Posterior vena cava (tissue), 2 donors: ENCODE measurements at regions not wholly inside any gene's neighbourhood (a gene's known extent, or its start where the extent isn't known, plus 50 kb on each side); places are given as distances from the start of the nearest gene placed in this dataset.

Experiments used
- DNase-seq: peaks from one replicate; pipeline ENCODE4 v3.0.0-alpha.2; 2020; ENCODE audit warnings: low spot score
- intact Hi-C, 2 donors: fragments of 100-400 bp; cut with DNase I; formaldehyde crosslinking; loops; one replicate each; pipeline versions ENCODE4 v1.14.1 to v1.14.2; 2022 to 2023
- donor health status: DM: yes; HTN: yes; CAD: no.
- donor health status: DM: yes; HTN: yes; CAD: no.

DNA sequence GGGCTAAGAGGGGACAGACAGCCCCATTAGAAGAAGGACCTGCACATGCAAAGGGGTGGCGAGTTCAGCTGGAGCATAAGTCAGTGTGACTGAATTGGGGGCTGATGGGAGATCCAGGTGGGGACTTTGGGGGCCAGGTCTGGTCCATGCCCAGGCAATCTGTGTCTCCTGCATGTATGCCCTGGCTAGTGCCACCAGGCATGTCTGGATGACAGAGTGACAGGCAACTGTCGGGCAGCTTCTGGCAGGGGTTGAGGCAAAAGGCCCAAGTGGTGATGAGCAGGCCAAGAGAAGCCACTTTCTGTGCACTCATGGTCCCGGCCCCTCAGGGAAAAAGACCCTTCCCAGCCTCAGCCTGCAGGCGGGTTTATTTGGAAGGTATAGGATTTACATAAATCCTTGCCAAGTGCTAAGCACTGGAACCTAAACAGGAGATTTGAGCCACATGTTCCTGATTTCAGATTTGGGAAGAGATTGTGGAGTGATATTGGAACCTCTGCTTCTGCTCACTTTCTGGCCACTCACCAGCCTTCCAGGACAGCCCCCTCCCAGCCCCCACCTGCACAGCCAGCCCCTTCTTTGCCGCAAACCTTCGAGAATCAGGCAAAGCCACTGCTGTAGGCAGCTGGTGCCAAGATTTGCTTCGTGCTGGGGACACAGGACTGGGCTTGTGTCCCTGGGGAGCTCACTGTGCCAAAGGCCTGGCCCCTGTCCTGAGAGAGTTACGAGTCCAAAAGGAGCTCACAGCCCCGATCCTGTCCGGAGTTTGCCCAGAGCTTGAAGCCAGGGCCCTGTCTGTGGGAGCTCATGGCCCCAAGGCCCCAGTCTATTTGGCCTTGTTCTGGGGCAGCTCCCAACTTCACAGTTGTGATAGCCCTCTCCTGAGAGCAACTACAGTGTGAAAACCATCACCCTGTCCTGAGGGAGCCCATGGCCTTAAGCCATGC lies 232.5 kb upstream of the RTL1 start:
- DNase-seq, result no peak
- intact Hi-C loops, result no loop called here

DNA sequence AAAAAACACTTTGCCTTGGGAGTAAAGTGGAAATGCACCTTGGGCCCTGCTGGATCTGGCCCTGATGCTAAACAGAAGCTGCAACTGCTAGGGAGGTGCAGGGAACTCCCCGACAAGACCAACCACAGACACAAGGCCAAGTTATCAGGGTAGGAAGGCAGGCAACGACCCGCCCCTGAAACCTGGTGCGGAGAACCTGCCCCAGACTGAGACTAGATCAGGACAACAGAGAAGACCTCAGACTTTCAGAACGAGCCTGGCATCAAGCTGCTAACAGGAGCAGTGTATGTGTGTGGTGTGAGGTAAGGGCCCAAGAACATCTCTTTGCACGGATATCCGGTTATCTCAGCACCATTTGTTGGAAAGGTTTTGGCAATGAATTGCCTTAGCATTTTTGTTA lies 233.7 kb upstream of the RTL1 start:
- intact Hi-C loops, result no loop called here
- no peak for DNase-seq

DNA sequence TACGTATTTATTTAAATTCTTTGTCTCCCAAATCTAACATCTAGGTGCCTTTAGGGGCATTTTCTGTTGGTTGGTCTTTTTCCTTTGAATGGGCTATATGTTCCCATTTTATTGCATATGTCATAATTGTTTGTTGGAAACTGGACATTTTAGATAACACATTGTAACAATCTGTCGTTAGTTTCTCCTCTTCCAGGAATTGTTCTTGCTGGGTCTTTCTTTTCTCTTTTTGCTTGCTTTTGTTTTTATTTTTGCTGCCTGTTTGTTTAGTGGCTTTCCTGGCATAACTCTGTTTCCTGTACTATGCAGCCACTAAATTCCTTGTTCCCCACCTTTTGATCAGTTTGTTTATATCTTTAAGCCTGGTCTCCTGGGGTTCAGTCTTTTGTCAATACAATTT lies 244.3 kb upstream of the RTL1 start:
- no peak for DNase-seq
- intact Hi-C loops, result no loop called here

DNA sequence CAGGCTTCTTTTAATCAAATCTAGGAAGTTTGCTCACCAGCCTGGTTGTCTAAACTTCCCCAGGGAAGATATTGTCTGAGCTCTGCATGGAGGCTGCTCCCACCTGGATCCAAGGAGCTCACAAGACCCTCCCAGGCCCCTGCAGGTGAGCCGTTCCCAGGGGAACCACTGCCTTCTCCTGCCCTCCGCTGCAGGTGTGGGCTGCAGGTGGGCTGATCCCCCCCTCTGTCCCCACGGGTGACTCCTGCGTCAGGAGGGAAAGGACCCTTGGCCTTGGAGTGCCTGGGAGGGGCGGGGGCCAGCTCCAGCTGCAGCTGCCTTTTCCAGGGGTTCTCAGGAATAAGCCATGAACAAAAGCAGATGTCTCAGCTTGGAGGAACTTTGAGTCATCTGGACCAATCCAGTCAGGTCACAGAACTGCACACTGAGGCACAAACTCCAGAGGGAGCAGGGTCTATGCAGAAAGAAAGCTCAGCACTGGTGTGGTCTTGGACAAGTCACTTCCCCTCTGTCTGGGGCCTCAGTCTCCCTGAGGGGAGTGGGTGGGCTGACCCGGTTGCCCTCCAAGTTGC lies 246.6 kb upstream of the RTL1 start:
- DNase-seq, result no peak
- intact Hi-C loops, result no loop called here

DNA sequence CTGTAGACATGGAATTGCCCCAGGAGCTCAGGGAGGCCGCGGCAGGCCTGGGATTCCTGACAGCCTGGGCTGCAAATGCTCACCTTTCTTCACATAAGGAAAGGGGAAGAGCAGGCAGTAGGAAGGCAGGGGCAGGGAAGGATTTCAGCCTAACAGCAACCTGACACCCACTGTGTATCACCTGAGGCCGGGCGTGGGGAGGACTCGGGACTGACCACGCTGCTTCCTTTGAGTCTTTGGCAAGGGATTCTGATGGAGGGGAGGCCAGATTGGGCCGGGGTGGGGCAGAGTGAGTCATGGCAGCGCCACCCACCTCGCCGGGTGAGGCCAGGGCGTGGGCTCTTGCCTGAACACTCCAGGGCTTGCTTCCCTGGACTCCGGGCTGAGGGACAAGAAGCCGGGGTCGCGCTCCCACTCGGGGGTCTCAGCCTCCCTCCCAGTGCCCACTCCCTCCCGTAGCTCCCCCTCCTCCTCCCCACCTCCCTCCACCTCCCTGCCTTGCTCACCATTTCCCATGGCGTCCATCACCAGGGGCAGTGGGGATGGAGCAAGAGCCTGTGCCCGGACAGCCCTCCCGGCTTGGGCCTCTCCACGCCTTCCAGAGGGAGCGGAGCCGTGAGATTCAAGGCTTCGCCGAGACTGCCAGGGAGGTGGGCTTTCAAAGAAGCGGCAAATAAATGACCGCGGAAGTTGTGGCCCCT lies 247.9 kb upstream of the RTL1 start:
- intact Hi-C loops, result no loop called here

DNA sequence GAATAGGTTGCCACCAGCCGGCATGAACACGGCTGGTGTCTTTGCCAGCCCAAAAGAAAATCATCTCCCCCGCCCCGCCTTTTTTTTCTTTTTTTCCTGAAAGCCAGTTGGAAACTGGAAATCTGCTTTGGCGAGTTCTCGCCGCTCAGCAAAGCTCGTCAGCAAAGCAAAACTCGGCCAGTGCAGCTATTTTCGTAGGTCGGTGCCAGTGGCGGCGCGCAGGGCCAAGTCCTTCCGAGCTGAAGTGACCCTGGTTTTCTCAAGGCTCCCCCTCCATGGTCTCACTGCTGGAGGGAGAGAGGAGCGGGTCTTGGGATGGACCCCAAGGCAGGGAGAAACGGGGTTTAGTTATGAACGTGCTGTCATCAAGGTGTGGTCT lies 248.4 kb upstream of the RTL1 start:
- no peak for DNase-seq
- intact Hi-C loops, result no loop called here

More for the DNA sequence above, 247.9 kb upstream of the RTL1 start:
- no peak for DNase-seq

DNA sequence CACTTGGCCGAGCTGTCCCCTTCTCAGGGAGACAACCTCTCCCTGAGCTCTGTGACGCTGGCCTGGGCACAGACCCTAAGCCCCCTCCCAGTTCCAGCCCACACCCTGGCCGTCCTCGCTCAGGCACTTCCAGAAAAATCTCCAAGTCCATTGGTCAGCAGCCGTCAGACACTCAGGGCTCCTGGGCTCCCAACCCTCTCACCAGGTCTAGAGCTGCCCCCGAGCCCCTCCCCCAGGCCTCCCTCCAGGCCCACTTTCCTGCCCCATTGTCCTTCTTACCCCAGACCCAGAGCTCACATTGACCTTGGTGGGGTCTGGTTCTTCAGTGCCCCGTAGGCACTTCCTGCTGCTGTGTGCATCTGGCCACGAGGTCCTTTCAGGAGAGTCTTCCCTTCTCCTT lies 249.3 kb upstream of the RTL1 start:
- no peak for DNase-seq
- intact Hi-C loops, result no loop called here

DNA sequence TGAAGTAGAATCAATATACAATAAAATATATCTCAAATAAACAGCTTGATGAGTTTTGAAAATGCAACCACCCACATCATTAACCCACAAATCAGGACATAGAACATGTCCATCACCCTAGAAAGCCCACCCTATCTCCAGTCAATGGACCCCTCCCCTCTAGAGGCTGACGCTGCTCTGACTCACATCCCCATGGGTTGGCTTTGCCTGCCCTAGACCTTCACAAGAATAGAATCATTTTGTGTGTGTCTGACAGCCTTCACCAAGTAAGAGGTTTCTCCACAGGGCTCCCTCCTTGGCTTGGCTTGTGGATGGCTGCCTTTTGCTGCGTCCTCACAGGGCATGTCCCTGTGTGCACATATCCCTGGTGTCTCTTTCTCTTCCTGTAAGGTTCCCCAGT lies 250.2 kb upstream of the RTL1 start:
- no peak for DNase-seq
- intact Hi-C loops, result no loop called here

DNA sequence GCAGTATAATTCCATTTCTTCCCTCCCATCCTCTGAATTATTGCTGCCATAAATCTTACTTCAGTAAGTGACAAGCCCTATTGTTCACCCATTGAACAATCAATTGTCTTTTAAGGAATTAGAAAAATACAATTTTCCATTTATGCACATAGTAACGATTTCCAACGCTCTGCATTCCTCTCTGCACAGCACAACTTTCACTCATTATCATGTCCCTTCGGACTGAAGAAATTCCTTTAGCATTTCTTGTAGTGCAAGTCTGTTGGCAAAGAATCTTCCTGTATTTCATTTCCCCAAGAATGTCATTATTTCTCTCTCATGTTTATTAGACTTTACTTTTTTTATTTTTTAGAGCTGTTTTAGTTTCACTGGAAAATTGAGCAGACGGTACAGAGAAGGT lies 252.1 kb upstream of the RTL1 start:
- intact Hi-C loops, result no loop called here

DNA sequence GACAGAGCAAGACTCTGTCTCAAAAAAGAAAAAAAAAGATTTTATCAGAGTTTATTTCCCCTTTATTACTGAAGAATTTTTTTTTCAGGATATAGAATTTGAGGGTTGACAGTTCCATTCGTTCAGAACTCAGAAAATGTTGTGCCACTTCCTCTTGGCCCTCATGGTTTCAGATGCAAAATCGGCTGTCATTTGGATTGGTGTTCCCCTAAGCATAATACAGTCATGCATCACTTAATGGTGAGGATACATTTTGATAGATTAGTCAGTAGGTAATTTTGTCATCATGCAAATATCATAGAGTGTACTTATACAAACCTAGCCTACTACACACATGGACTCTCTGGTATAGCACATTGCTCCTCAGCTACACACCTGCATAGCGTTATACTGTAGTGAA lies 263.9 kb upstream of the RTL1 start:
- DNase-seq, result no peak
- intact Hi-C loops, result no loop called here

More for the DNA sequence above, 252.1 kb upstream of the RTL1 start:
- DNase-seq, result no peak

DNA sequence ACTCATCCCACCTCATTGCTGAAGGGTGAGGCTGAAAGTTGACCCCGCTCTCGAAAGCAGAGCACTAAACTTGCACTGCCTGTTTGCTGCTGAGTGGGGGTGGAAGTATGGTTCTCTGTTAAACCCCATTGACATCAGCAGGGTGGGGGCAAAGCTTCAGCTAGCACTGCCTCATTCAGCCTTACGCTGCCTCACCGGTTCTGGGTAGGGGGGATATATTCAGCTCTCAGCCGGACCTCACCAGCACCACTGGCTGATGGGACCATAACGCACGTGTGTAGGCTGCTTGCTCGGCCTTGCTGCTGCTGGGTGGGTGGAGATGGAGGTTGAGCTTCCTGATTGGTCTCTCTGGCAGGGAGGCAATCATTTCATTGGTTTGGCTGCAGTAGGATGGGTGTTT lies 265.7 kb upstream of the RTL1 start:
- no peak for DNase-seq
- intact Hi-C loops, result no loop called here

DNA sequence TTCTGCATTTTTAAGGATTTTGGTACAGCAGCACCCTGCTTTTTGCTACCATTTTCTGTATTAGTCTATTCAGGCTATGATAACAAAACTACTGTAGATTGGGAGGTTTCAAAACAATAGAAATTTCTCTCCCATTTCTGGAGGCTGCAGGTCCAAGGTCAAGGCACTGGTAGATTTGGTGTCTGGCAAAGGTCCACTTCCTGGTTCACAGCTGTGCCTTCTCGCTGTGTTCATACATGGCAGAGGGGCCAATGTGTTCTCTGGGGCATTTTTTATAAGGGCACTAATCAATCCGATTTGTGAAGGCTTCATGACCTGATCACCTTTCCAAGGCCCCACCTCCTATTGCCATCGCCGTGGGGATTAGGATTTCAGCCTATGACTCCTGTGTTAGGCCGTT lies 268.1 kb upstream of the RTL1 start:
- peak; percentile 40 for DNase-seq
- intact Hi-C loops, result no loop called here

DNA sequence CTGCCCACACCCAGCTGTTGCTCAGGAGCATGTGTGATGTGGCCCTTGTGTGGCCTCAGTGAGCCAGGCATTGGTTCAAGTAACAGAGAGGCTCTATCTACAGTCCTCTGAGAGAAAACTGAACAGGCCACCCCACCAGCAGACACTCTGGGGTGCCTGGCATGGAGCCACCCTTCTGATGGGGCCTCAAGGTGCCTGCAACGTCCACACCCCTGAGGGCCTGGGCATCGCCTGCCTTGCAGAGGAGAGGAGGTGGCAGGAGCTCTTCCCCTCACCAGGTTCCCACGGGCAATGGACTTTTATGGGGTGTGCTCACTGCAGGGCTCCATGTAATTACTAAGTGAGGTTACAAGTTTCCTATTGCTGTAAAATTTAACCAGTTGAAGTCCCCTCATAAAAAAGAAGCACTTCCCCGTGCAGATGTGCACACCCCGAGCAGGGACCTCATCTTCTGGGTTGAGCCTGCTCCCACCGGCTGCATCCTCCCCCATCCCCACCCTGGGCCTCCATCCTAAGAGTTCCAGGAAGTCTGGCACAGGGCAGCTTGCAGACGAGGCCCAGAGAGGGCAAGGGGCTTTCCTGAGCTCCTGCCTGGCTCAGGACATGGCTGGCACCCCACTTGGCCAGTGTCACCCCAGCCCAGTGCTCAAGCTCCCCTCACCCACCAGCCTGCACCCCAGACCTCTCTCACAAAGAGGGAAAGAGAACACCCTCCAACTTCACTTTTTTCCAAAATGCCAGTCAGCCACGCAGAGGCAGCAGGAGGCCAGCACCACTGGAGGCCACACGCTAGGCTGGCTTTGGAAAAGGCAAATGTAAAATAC lies 270.4 kb upstream of the RTL1 start:
- DNase-seq, result peak; percentile 68
- intact Hi-C loops, result no loop called here

DNA sequence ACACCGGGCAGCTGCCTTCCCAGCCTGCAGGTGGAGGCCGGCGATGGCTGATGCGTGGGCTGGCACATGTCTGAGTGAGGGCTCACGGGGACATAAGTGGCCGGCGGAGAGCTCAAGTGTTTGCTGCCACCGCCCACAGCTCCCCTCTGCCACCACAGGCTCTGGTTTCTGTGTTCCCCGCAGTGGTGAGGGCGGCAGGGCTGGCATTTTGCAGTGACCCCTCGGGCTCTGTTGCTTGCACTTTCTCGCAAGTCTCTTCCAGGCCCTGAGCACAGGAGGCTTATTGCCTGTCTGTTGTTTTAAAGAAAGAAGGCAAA lies 271.0 kb upstream of the RTL1 start:
- DNase-seq, result peak; percentile 61
- intact Hi-C loops, result no loop called here

DNA sequence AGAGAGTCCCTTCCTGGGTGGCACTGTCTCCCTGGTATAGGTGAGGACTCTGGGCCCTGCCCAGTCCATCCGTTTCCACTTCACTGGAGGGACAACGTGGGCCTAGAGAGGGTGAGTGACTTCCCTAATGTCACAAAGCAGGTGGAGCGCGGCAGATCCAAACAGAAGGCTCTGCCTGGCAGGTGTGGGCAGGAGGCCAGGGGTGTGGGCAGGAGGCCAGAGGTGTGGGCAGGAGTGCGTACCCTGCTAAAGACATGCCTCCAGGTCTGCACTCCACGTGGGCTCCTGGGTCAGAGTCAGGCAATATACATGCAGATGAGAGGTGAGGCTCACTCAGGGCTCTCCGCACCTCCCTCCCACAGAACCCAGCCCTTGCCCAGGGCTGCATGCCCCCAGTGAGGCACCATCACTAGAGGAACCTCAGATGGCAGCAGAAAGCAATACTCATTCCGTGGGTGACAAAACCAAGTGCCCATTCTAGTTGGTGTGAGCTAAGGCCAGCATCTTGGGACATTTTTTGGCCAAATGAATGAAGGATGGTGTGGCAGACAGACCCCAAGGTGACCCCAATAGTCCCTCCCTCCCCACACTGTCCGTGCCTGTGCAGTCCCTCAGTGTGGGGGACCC lies 271.6 kb upstream of the RTL1 start:
- intact Hi-C loops, result no loop called here
- DNase-seq, result peak; percentile 59

DNA sequence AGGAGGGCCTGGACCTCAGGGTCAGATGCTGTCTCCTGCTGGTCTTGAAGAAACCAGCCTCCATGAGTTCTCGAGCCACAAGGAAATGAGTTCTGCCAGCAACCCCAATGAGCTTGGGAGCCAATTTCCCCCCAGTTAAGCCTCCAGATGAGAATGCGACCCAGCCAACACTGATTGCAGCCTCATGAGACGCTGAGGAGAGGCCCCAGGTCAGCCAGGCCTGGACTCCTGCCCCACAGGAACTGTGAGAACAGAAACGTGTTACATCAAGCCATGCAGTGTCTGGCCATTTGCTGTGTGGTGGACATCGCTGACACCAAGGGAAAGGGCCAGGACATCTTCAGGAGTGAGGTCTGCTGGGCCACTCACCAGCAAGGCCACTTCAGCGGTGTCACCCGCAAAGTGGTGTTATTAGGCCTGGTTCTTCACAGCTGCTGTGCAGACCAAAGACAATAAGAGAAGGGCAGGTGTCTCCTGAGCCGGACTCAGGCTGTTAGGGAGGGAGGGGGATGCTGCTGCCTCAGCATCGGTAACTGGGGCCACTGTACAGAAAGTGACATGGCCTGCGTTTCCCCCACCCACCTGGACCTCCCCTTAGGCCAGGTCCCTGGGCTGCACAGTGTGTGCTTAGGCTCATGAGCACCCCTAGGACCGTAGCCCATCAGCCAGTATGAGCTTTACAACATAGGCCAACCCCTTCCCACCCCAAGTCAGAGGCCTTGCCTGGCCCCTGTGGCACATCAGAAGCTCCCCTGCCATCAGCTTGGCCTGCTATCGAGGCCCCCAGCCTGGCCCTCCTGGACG lies 272.4 kb upstream of the RTL1 start:
- peak; percentile 67 for DNase-seq
- intact Hi-C loops, result no loop called here

DNA sequence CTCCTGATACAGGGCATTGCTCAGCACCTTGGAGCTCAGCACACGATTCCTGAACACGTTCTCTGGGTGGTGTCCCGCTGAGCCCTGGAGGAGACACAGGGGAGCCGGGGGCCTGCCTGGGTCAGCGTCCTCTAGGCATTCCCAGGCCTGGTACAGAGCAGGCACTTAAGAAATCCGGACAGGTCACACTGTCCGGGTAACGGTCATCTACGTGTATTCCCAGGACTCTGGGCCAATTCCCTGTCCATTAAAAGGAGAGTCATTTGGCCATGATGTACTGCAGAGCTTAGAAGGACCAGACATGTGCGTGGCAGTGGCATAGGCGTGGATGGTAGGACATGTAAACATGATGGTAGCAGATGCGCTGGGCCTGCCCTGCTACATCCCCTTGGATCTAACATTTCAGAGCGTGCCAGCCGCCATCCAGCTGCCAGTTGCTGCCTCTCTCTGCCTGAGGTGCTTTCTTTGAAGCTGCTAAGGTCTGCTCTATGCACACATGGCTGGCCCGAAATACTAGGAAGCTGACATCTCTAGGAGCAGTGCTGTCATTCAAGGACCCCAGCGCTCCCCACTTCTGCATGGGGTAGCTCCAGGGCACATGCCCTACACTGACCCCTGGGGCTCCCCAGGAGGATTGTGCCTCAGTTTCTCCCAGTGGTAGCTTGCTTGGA lies 273.1 kb upstream of the RTL1 start:
- intact Hi-C loops, result no loop called here
- peak; percentile 38 for DNase-seq

DNA sequence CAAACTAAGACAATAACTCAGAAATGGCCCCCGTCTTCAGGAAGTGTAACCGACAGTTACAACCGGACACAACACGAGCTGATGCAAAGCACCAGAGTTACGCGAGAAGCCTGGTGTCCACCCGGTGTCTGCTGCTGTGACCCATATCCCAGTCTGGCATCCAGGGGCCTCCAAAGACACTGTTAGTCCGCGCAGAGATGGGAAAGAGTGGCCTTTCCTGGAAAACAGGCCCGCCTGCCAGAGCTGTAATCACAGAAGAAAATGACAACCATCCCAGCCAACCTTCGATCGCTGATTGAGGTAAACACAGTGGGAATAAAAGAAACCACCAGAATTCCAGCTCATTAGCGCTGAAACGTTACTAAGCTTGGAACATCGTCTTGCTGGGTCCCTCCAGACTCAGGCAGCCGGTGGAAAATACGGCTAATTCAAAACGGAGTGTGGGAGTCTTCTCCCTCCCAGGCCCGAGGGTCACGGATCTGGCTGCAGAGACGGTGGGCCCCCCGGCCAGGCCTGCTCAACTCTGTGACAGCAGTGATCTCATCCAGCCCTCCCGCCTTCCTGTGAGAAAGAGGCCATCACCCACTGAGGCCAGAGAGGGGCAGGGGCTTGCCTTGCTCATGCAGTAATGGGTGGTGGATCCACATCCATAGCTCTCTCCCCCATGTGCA lies 273.9 kb upstream of the RTL1 start:
- intact Hi-C loops, result no loop called here
- DNase-seq, result peak; percentile 63
